ENCODE measurements at regions not wholly inside any gene's neighbourhood (a gene's known extent, or its start where the extent isn't known, plus 50 kb on each side); places are given as distances from the start of the nearest gene placed in this dataset.

DNA sequence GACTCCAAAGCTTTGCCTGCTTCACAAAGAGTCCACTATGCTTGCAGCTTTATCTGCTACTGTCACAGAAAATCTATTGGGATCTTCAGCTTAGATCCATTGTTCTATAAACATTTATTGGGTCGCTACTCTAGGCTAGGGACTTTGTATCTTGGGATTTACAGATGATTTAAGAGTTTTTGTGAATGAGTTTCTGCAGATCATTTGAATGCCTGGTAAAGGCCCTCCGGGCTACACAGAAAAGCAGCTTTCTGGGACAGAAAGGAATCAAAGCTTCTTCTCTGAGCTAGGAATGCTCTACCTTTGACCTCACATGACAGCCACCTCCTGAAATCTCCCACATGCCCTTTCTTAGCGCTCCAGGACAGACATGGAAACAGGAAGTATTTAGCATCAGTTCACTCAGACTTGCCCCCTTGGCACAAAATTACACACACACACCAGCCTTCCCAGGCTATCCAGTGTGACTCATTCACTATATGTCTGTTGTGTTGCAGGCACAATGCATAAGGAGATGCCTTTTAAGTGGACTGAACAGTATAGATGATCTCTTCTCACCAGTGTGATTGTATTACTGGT lies 492.4 kb downstream of the DACH1 start:
- Histone ChIP-seq H3K79me2 (ENCODE audit: insufficient read depth, low read length) (no peaks in the 10 kb centered on the region), H3K4me1 (ENCODE audit: insufficient read depth, low read length, poor library complexity, severe bottlenecking) (no peaks in the 10 kb centered on the region), H3K9me3 (ENCODE audit: insufficient read depth, low read depth, low read length) (no peaks in the 10 kb centered on the region), H3F3A (ENCODE audit: low read depth) (no peaks in the 10 kb centered on the region), H3K4me2 (ENCODE audit: low read depth, low read length, poor library complexity, severe bottlenecking) (no peak overlapping the region), H3K9ac (ENCODE audit: low read depth, low read length, poor library complexity, severe bottlenecking) (no peak overlapping the region), H4K20me1 (ENCODE audit: insufficient read depth, low read length, poor library complexity, severe bottlenecking) (no peaks in the 10 kb centered on the region), H3K36me3 (ENCODE audit: insufficient read depth, low read length) (no peaks in the 10 kb centered on the region), H3K9me2 (replicated peaks; ENCODE audit: low read depth, low read length) (no peaks in the 10 kb centered on the region), H3K4me3 (ENCODE audit: low read length, poor library complexity, severe bottlenecking) (no peak overlapping the region), H2AFZ (ENCODE audit: low read length) (no peak overlapping the region), H3K27me3 (ENCODE audit: insufficient read depth, low read length, poor library complexity, severe bottlenecking) (no peaks in the 10 kb centered on the region)
- TF ChIP-seq, protein P1, sequence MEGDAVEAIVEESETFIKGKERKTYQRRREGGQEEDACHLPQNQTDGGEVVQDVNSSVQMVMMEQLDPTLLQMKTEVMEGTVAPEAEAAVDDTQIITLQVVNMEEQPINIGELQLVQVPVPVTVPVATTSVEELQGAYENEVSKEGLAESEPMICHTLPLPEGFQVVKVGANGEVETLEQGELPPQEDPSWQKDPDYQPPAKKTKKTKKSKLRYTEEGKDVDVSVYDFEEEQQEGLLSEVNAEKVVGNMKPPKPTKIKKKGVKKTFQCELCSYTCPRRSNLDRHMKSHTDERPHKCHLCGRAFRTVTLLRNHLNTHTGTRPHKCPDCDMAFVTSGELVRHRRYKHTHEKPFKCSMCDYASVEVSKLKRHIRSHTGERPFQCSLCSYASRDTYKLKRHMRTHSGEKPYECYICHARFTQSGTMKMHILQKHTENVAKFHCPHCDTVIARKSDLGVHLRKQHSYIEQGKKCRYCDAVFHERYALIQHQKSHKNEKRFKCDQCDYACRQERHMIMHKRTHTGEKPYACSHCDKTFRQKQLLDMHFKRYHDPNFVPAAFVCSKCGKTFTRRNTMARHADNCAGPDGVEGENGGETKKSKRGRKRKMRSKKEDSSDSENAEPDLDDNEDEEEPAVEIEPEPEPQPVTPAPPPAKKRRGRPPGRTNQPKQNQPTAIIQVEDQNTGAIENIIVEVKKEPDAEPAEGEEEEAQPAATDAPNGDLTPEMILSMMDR (conservative IDR thresholded peaks at IDR 0.05; ENCODE audit: low read length), result no peak
- TF ChIP-seq EZH2phosphoT487 (IDR thresholded peaks at IDR 0.05; ENCODE audit: borderline replicate concordance), result no peak

- Histone ChIP-seq H2AFZ (ENCODE audit: low read length) (no peak overlapping the region), H3K79me2 (ENCODE audit: insufficient read depth, low read length) (no peaks in the 10 kb centered on the region), H3K4me2 (ENCODE audit: low read depth, low read length, poor library complexity, severe bottlenecking) (no peak overlapping the region), H3K9me2 (replicated peaks; ENCODE audit: low read depth, low read length) (no peaks in the 10 kb centered on the region), H3K9me3 (ENCODE audit: insufficient read depth, low read depth, low read length) (no peaks in the 10 kb centered on the region), H4K20me1 (ENCODE audit: insufficient read depth, low read length, poor library complexity, severe bottlenecking) (no peaks in the 10 kb centered on the region), H3K9ac (ENCODE audit: low read depth, low read length, poor library complexity, severe bottlenecking) (no peak overlapping the region), H3K4me3 (ENCODE audit: low read length, poor library complexity, severe bottlenecking) (no peak overlapping the region), H3K27me3 (ENCODE audit: insufficient read depth, low read length, poor library complexity, severe bottlenecking) (no peaks in the 10 kb centered on the region), H3K36me3 (ENCODE audit: insufficient read depth, low read length) (no peaks in the 10 kb centered on the region), H3K4me1 (ENCODE audit: insufficient read depth, low read length, poor library complexity, severe bottlenecking) (no peaks in the 10 kb centered on the region), H3F3A (ENCODE audit: low read depth) (no peaks in the 10 kb centered on the region)
- TF ChIP-seq, protein P1 (conservative IDR thresholded peaks at IDR 0.05; ENCODE audit: low read length), result no peak
- no peak for TF ChIP-seq EZH2phosphoT487 (IDR thresholded peaks at IDR 0.05; ENCODE audit: borderline replicate concordance)
These were observed 498.7 kb downstream of the DACH1 start for GRCh38 chr13:71368336-71368735.

DNA sequence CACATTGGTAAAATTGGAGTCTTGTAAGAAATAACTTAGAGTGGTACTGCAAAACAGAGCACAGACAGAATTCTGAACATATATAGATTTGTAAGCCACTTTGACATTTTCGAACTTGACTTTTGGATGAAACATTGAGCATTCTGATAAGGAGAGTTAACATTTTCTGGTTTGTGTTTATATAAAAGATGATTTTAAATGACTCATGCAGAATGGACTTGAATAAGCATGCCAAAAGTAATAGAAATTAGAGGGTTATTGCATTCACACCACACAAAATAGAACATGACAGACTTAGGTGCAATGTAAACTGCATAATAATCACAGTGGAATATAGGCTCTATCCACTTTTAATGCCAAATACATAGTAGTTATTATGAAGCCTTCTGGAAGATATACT lies 507.0 kb downstream of the DACH1 start:
- TF ChIP-seq, protein P1 (conservative IDR thresholded peaks at IDR 0.05; ENCODE audit: low read length), result no peak
- no peak for TF ChIP-seq EZH2phosphoT487 (IDR thresholded peaks at IDR 0.05; ENCODE audit: borderline replicate concordance)
- no peaks in the 10 kb centered on the region for H3K4me1 ChIP-seq (ENCODE audit: insufficient read depth, low read length, poor library complexity, severe bottlenecking)
- no peak overlapping the region for H3K9ac ChIP-seq (ENCODE audit: low read depth, low read length, poor library complexity, severe bottlenecking)
- H3K9me3 ChIP-seq (ENCODE audit: insufficient read depth, low read depth, low read length), result no peaks in the 10 kb centered on the region
- H3K4me3 ChIP-seq (ENCODE audit: low read length, poor library complexity, severe bottlenecking), result no peak overlapping the region
- no peak overlapping the region for H2AFZ ChIP-seq (ENCODE audit: low read length)
- H3K27me3 ChIP-seq (ENCODE audit: insufficient read depth, low read length, poor library complexity, severe bottlenecking), result no peaks in the 10 kb centered on the region
- H3K4me2 ChIP-seq (ENCODE audit: low read depth, low read length, poor library complexity, severe bottlenecking), result no peak overlapping the region
- H3K79me2 ChIP-seq (ENCODE audit: insufficient read depth, low read length), result no peaks in the 10 kb centered on the region
- H3F3A ChIP-seq (ENCODE audit: low read depth), result no peaks in the 10 kb centered on the region
- H4K20me1 ChIP-seq (ENCODE audit: insufficient read depth, low read length, poor library complexity, severe bottlenecking), result no peaks in the 10 kb centered on the region
- no peaks in the 10 kb centered on the region for H3K36me3 ChIP-seq (ENCODE audit: insufficient read depth, low read length)
- H3K9me2 ChIP-seq (replicated peaks; ENCODE audit: low read depth, low read length), result no peaks in the 10 kb centered on the region

Data from Loucy (cell line).